HG02938 (cell line): ENCODE measurements at regions not wholly inside any gene's neighbourhood (a gene's known extent, or its start where the extent isn't known, plus 50 kb on each side); places are given as distances from the start of the nearest gene placed in this dataset.
"Not testable (repeated sequence)": the region's sequence is repeated elsewhere in the genome, so short reads cannot be mapped to it uniquely, and the experiment has no call there.

Experiments used
- ATAC-seq: cut with Tn5 transposase; IDR thresholded peaks from one replicate; pipeline ENCODE4 v1.9.1; 2021; ENCODE audit warnings: mild to moderate bottlenecking, moderate library complexity; ENCODE audit not compliant: unreplicated experiment

- ATAC-seq: no peak
Measured at GRCh38 chr1:103353391-103353790, 172.1 kb upstream of the RNPC3 start.

GRCh38 chr1:103348136-103348535, 177.4 kb upstream of the RNPC3 start:
- no peak for ATAC-seq

GRCh38 chr1:103344930-103345329, 180.6 kb upstream of the RNPC3 start:
- no peak for ATAC-seq

- ATAC-seq: no peak
Measured at GRCh38 chr1:103341377-103341880, 184.1 kb upstream of the RNPC3 start.

GRCh38 chr1:103337779-103338178, 187.7 kb upstream of the RNPC3 start:
- no peak for ATAC-seq

- ATAC-seq: no peak
Measured at GRCh38 chr1:103336408-103336807, 189.1 kb upstream of the RNPC3 start.

- ATAC-seq: no peak
Measured at GRCh38 chr1:103333141-103333540, 192.4 kb upstream of the RNPC3 start.

- no peak for ATAC-seq
Measured at GRCh38 chr1:103327054-103327719, 198.3 kb upstream of the RNPC3 start.

GRCh38 chr1:103326595-103326994, 198.9 kb upstream of the RNPC3 start:
- no peak for ATAC-seq

- no peak for ATAC-seq
Measured at GRCh38 chr1:103309786-103310185, 201.5 kb upstream of the COL11A1 start.

- no peak for ATAC-seq
Measured at GRCh38 chr1:103307751-103308150, 199.4 kb upstream of the COL11A1 start.

GRCh38 chr1:103283841-103284669, 175.7 kb upstream of the COL11A1 start:
- ATAC-seq: no peak

GRCh38 chr1:103283371-103283770, 175.0 kb upstream of the COL11A1 start:
- ATAC-seq: no peak

- no peak for ATAC-seq
Measured at GRCh38 chr1:103275725-103276124, 167.4 kb upstream of the COL11A1 start.

- ATAC-seq: no peak
Measured at GRCh38 chr1:103274886-103275285, 166.6 kb upstream of the COL11A1 start.

- no peak for ATAC-seq
Measured at GRCh38 chr1:103273106-103273505, 164.8 kb upstream of the COL11A1 start.

GRCh38 chr1:103271471-103271870, 163.1 kb upstream of the COL11A1 start:
- not testable (repeated sequence) for ATAC-seq

GRCh38 chr1:103267893-103268292, 159.6 kb upstream of the COL11A1 start:
- no peak for ATAC-seq

- ATAC-seq: no peak
Measured at GRCh38 chr1:103267266-103267665, 158.9 kb upstream of the COL11A1 start.

- no peak for ATAC-seq
Measured at GRCh38 chr1:103266036-103266435, 157.7 kb upstream of the COL11A1 start.

- no peak for ATAC-seq
Measured at GRCh38 chr1:103265551-103265950, 157.2 kb upstream of the COL11A1 start.

GRCh38 chr1:103259982-103260381, 151.7 kb upstream of the COL11A1 start:
- no peak for ATAC-seq
